ENCODE measurements at regions not wholly inside any gene's neighbourhood (a gene's known extent, or its start where the extent isn't known, plus 50 kb on each side); places are given as distances from the start of the nearest gene placed in this dataset.

DNA sequence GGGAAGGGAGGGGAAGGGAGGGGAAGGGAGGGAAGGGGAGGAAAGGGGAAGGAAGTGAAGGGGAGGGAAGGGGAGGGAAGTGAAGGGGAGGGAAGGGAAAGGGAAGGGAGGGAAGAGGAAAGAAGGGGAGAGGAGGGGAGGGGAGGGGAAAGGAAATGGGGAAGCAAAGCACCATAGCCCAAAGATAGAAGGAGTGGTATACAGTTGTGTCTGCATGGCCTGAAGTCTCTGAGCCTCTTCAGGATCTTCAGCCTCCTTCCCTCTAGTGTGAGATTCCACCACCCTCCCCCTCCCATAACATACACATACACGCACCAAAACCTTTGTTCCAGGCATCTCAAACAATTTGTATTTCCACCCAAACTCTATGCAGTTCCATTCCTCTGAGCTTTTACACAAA lies 96.2 kb upstream of the SERP2 start:
- TF ChIP-seq EZH2phosphoT487 (IDR thresholded peaks at IDR 0.05; ENCODE audit: insufficient read depth, low read depth) (no peak), EZH2 (IDR thresholded peaks at IDR 0.05; ENCODE audit: insufficient read depth, poor library complexity, severe bottlenecking) (no peak)

Data from GM23248 (cell line).